Esophagus muscularis mucosa (tissue), 3 donors: ENCODE measurements at regions not wholly inside any gene's neighbourhood (a gene's known extent, or its start where the extent isn't known, plus 50 kb on each side); places are given as distances from the start of the nearest gene placed in this dataset.

Source experiments
- CTCF ChIP-seq, 3 experiments: fragments of 200-600 bp in 2 of 3; fragments of 450-650 bp in 1 of 3; sonication (generic) in 2 of 3; IDR thresholded peaks; one replicate each; pipeline ENCODE4 v1.5.1; 2017 to 2019; ENCODE audit warnings: antibody characterized with exemption in 3 of 3, mild to moderate bottlenecking in 2 of 3, moderate library complexity in 1 of 3
- EP300 ChIP-seq: sonication (generic); formaldehyde crosslinking; IDR thresholded peaks from one replicate; pipeline ENCODE4 v1.6.1; 2017; ENCODE audit warnings: antibody characterized with exemption

GRCh38 chr3:187850258-187850921 lies 105.1 kb upstream of the BCL6 start:
- TF ChIP-seq CTCF (IDR thresholded peaks at IDR 0.05) (no peak), EP300 (no peak)
